Transverse colon (tissue), 4 donors: ENCODE measurements at regions not wholly inside any gene's neighbourhood (a gene's known extent, or its start where the extent isn't known, plus 50 kb on each side); places are given as distances from the start of the nearest gene placed in this dataset.

Experiments used
- DNase-seq: peaks from one replicate; pipeline ENCODE4 v3.0.0-alpha.2; 2019
- H3K27ac ChIP-seq, 4 donors: fragments of 200-600 bp; sonication (generic); 2 replicates each; pipeline ENCODE4 v1.5.1; 2016 to 2018; ENCODE audit warnings: inconsistent platforms in 4 of 4
- H3K27me3 ChIP-seq: fragments of 200-600 bp; sonication (generic); 2 replicates; pipeline ENCODE4 v1.5.1; 2017; ENCODE audit warnings: inconsistent platforms
- H3K36me3 ChIP-seq, 4 donors: fragments of 200-600 bp; sonication (generic); 2 replicates each; pipeline ENCODE4 v1.5.1; 2017 to 2019; ENCODE audit warnings: inconsistent platforms in 4 of 4
- H3K4me1 ChIP-seq, 4 donors: fragments of 200-600 bp; sonication (generic); 2 replicates each; pipeline ENCODE4 v1.5.1; 2017 to 2020; ENCODE audit warnings: inconsistent platforms in 4 of 4
- H3K4me3 ChIP-seq, 4 donors: fragments of 200-600 bp; sonication (generic); 1 replicate in 1 of 4; 2 replicates in 3 of 4; pipeline versions ENCODE4 v1.5.1 to v1.6.1; 2017 to 2019; ENCODE audit warnings: inconsistent platforms in 4 of 4
- H3K9me3 ChIP-seq, 2 donors: fragments of 200-600 bp; sonication (generic); 2 replicates each; pipeline ENCODE4 v1.5.1; 2017 to 2019; ENCODE audit warnings: inconsistent platforms in 2 of 2
- CTCF ChIP-seq, 5 experiments: fragments of 200-600 bp in 3 of 5; fragments of 450-650 bp in 2 of 5; sonication (generic) in 3 of 5; IDR thresholded peaks; 1 replicate in 2 of 5; 2 replicates in 3 of 5; pipeline ENCODE4 v1.5.1; 2016 to 2017; ENCODE audit warnings: antibody characterized with exemption in 5 of 5, inconsistent platforms in 3 of 5, mild to moderate bottlenecking in 2 of 5, moderate library complexity in 1 of 5
- EP300 ChIP-seq: sonication (generic); formaldehyde crosslinking; IDR thresholded peaks from one replicate; pipeline ENCODE4 v1.6.1; 2017; ENCODE audit warnings: antibody characterized with exemption, low read depth
- POLR2A ChIP-seq: fragments of 450-650 bp; IDR thresholded peaks from one replicate; pipeline ENCODE4 v1.6.1; 2016; ENCODE audit warnings: antibody characterized with exemption, mild to moderate bottlenecking, moderate library complexity
- POLR2AphosphoS5 ChIP-seq, 3 donors: sonication (generic); formaldehyde crosslinking; IDR thresholded peaks; one replicate each; pipeline ENCODE4 v1.6.1; 2016; ENCODE audit warnings: antibody characterized with exemption in 3 of 3
- WGBS, 2 donors: methylation state at CpG; one replicate each; pipeline ENCODE4 v1.1.5; 2018; ENCODE audit warnings: low coverage in 1 of 2; 5-methylcytosine and 5-hydroxymethylcytosine counted together
- in situ Hi-C, 4 donors: fragments of 200-750 bp; cut with MboI; loops; one replicate each; pipeline versions ENCODE4 v1.15.0 to v1.15.1; 2017; ENCODE audit warnings: low sequenced_read_pairs in 3 of 4, low pct_ligation_motif_present in 1 of 4, low pct_unique_long_range_greater_than_20kb in 1 of 4
- intact Hi-C: fragments of 100-400 bp; cut with DNase I; formaldehyde crosslinking; loops from one replicate; pipeline ENCODE4 v1.15.1; 2023; ENCODE audit warnings: low total_unique reads

- in situ Hi-C loops, result no loop called here
- Histone ChIP-seq H3K27me3 (no peaks in the 10 kb centered on the region), H3K4me1 (no peaks in the 10 kb centered on the region), H3K4me3 (no peak overlapping the region), H3K27ac (no peak overlapping the region), H3K9me3 (no peaks in the 10 kb centered on the region), H3K36me3 (no peaks in the 10 kb centered on the region)
- intact Hi-C loops, result no loop called here
- no peak for DNase-seq
- TF ChIP-seq POLR2AphosphoS5 (IDR thresholded peaks at IDR 0.05) (no peak), CTCF (IDR thresholded peaks at IDR 0.05) (no peak), POLR2A (no peak), EP300 (no peak)
Observed at GRCh38 chr4:171621646-171622045, 191.6 kb upstream of the GALNTL6 start.

- 60 to 73% methylated on average over 2 of the region's 2 CpGs for WGBS, 2 donors
- Histone ChIP-seq H3K27ac (no peak overlapping the region), H3K27me3 (no peaks in the 10 kb centered on the region), H3K4me1 (no peaks in the 10 kb centered on the region), H3K36me3 (no peaks in the 10 kb centered on the region), H3K9me3 (no peaks in the 10 kb centered on the region), H3K4me3 (no peak overlapping the region)
- TF ChIP-seq EP300 (no peak), POLR2A (no peak), CTCF (IDR thresholded peaks at IDR 0.05) (no peak), POLR2AphosphoS5 (IDR thresholded peaks at IDR 0.05) (no peak)
- intact Hi-C loops, result no loop called here
- in situ Hi-C loops, result no loop called here
- DNase-seq, result no peak
Observed at GRCh38 chr4:171612907-171613306, 200.3 kb upstream of the GALNTL6 start.

- no peaks in the 10 kb centered on the region for H3K36me3 ChIP-seq
- no peak for TF ChIP-seq EP300
- TF ChIP-seq CTCF (IDR thresholded peaks at IDR 0.05), result no peak
- no peak for TF ChIP-seq POLR2A
- no peak for TF ChIP-seq POLR2AphosphoS5 (IDR thresholded peaks at IDR 0.05)
- no peaks in the 10 kb centered on the region for H3K27me3 ChIP-seq
- no peak for DNase-seq
- H3K27ac ChIP-seq, result no peak overlapping the region
- no peak overlapping the region for H3K4me3 ChIP-seq
- in situ Hi-C loops (no loop called here), intact Hi-C loops (no loop called here)
- no peaks in the 10 kb centered on the region for H3K4me1 ChIP-seq
- no peaks in the 10 kb centered on the region for H3K9me3 ChIP-seq
- 32 to 40% methylated on average over 8 of the region's 8 CpGs for WGBS, 2 donors
Observed at GRCh38 chr4:171602638-171603355, 210.4 kb upstream of the GALNTL6 start.

- intact Hi-C loops, result no loop called here
- H3K27ac ChIP-seq, result no peak overlapping the region
- no peaks in the 10 kb centered on the region for H3K9me3 ChIP-seq
Observed at GRCh38 chr4:171601091-171601490, 212.1 kb upstream of the GALNTL6 start.

More at GRCh38 chr4:171601091-171601490, 212.1 kb upstream of the GALNTL6 start:
- H3K4me1 ChIP-seq, result no peaks in the 10 kb centered on the region
- no peak overlapping the region for H3K4me3 ChIP-seq
- TF ChIP-seq POLR2AphosphoS5 (IDR thresholded peaks at IDR 0.05), result no peak
- no peak for TF ChIP-seq POLR2A
- no peak for TF ChIP-seq EP300
- TF ChIP-seq CTCF (IDR thresholded peaks at IDR 0.05), result no peak
- WGBS, 2 donors, result 78 to 100% methylated on average over 1 to 3 of the region's 3 CpGs
- no peaks in the 10 kb centered on the region for H3K36me3 ChIP-seq
- no peak for DNase-seq
- H3K27me3 ChIP-seq, result no peaks in the 10 kb centered on the region
- in situ Hi-C loops, result no loop called here
